B cell (primary cell): ENCODE measurements at regions not wholly inside any gene's neighbourhood (a gene's known extent, or its start where the extent isn't known, plus 50 kb on each side); places are given as distances from the start of the nearest gene placed in this dataset.

Experiments used
- EZH2 ChIP-seq: IDR thresholded peaks from 2 replicates; pipeline ENCODE4 v1.6.1; 2012; ENCODE audit warnings: borderline replicate concordance, low read depth, mild to moderate bottlenecking, moderate library complexity, low read length; ENCODE audit not compliant: insufficient read depth, poor library complexity, severe bottlenecking
- TF ChIP-seq, protein P1 (sequence below): fragments of 200-600 bp; IDR thresholded peaks from one replicate; pipeline ENCODE4 v1.8.0; 2022; ENCODE audit warnings: antibody characterized with exemption, mild to moderate bottlenecking

DNA sequence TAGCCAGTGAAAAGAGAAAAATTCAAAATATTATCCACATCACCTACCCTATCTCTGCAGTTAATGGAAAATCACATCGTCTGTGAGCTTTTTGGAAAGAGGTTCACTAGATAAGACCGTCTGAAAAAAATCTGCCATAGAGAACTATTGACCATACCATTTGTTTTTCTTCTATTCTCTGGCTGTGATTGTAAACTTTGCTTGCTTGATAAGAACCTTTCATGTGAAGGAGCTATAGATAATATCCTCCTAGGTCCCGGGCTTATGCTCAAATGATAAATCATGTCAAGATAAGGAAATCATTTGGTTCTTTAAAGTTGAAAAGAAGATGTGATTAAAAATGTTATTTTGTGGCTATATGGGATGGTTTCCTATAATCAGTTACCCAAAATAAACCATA, 369.9 kb downstream of the SIPA1L2 start:
- TF ChIP-seq, protein P1, sequence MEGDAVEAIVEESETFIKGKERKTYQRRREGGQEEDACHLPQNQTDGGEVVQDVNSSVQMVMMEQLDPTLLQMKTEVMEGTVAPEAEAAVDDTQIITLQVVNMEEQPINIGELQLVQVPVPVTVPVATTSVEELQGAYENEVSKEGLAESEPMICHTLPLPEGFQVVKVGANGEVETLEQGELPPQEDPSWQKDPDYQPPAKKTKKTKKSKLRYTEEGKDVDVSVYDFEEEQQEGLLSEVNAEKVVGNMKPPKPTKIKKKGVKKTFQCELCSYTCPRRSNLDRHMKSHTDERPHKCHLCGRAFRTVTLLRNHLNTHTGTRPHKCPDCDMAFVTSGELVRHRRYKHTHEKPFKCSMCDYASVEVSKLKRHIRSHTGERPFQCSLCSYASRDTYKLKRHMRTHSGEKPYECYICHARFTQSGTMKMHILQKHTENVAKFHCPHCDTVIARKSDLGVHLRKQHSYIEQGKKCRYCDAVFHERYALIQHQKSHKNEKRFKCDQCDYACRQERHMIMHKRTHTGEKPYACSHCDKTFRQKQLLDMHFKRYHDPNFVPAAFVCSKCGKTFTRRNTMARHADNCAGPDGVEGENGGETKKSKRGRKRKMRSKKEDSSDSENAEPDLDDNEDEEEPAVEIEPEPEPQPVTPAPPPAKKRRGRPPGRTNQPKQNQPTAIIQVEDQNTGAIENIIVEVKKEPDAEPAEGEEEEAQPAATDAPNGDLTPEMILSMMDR, result no peak
- TF ChIP-seq EZH2, result no peak
